Daoy (cell line): ENCODE measurements at regions not wholly inside any gene's neighbourhood (a gene's known extent, or its start where the extent isn't known, plus 50 kb on each side); places are given as distances from the start of the nearest gene placed in this dataset.
"Not testable (repeated sequence)": the region's sequence is repeated elsewhere in the genome, so short reads cannot be mapped to it uniquely, and the experiment has no call there.

Experiments
- DNase-seq: peaks from one replicate; pipeline ENCODE4 v3.0.0-alpha.2; 2015; ENCODE audit warnings: low read depth

DNA sequence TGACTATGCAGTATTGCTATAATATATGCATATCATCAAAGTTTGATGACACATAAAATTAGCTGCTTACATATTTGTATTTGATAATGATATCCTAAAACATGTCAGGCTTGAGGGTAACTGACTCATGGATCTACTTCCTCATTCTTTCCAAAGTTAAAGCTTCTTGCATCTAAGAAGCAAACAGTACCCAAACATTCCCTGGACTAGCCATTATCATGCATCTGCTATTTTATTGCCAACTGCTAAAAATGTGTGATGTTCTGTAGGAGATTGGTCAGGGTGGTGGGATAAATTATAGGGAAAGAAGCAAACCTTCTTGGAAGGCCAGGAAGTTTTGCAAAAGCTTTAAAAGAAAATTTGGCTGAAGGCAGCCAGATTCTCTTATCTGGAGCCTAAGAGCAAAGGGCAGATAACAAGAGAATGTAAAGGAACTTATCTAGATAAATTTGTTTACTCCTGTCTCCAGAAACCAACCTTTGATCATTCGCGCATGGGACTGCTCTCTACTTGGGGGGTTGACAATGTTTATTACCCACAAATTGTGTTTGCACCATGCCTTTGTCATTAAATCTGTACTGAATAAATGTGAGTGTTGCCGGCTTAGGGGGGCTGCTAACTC lies 604.1 kb upstream of the TLE4 start:
- no peak for DNase-seq

DNA sequence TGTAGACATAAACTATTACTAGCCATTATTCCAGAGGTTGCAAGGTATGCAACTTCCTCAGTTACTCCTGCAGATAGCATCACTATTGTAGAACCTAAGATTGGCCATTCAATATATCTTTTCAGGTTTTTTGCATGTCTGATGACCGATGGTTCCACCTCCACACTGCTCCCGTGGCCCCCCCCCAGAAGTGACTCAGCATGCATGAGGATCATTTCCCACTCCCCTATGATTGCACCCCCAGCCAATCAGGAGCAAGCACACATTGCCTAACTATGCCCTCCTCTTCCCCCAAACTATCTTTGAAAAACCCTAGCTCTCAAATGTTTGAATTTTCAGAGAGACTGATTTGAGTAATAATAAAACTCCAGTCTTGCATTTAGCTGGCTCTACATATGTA lies 601.4 kb upstream of the TLE4 start:
- no peak for DNase-seq

- no peak for DNase-seq
Measured at GRCh38 chr9:78971540-78971939, 600.2 kb upstream of the TLE4 start.

DNA sequence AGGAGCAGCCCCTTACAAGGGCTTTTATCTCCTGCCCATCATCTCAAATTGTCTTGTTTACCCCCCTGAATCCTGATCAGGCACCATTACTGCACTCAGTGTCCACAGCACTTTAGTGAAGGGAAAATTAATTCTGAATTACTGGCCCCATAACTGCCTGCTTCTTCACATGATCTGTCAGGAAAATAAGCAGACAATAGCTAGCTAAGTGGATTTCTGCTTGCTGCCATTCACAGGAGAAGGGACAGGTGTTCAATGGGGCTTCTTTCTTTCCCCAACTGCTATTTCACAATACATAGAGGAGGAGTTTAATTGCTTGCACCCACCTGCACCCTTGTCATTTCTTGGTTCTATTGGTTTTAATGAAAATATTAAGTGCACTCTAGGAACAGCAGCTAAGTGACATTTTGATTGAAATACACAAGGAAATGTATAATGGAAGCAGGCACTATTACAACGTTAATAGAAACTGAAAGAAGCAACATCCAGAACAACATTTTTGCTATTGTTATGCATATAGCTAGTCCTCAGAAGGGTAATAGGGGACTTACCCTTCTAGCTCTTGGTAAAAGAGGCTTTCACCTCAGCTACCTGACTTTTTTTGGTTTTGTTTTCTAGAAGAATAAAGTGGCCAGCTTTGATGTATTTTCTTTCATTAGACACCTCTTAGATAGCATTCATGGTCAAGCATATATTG lies 599.3 kb upstream of the TLE4 start:
- no peak for DNase-seq

- peak; percentile 75 for DNase-seq
Measured at GRCh38 chr9:78973907-78974306, 597.9 kb upstream of the TLE4 start.

DNA sequence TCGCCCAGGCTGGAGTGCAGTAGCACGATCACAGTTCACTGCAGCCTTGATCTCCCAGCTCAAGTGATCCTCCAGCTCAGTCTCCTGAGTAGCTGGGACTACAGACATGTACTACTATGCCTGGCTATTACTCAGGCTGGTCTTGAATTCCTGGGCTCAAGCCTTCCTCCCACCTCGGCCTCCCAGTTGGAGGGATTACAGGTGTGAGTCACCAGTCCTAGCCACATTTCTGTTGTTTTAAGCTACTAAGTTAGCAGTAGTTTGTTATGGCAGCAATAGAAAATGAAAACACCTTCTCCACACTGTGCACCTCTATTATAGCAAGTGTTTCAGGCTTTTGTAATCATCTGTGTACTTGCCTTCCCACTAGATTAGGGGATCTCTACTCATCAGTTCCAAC lies 588.9 kb upstream of the TLE4 start:
- DNase-seq = peak; percentile 94

GRCh38 chr9:78985084-78985738 lies 586.6 kb upstream of the TLE4 start:
- peak; percentile 13 for DNase-seq

DNA sequence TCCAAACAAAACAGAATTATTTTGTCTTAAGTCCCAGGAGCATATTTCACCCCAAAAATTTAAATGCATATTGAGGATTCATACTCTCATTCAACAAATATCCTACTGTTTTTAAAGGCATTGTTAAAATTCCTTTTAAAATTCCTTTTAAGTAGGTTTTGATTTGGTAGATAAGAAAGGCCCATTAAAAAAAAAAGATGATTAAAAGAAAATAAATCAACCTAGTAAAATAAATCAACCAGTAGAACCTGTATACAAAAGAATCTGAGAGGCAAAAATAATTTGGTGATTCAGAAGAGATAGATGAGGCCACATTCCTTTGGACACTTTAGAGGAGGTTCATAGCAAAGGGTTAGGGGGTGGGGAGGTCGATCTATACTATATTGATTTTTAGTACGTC lies 585.3 kb upstream of the TLE4 start:
- no peak for DNase-seq

GRCh38 chr9:78989031-78989658 lies 582.6 kb upstream of the TLE4 start:
- no peak for DNase-seq

DNA sequence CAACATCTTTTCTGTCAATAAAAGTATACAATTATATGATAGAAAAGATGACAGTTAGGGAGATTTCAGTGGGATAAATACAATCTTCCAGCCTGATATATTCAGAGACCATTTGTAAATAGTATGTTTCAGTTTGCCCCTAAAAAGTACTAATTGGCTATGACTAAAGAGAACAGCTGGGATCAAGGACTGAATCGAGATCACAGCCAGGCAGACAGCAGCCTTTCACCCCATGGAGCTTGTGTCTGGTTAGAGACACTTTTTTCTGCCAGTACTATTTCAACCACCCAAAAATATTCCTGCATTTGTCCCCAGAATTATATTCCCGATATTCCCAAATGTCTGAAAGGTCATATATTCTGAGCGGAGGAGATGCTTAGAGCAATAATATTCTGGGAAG lies 577.3 kb upstream of the TLE4 start:
- DNase-seq = no peak

DNA sequence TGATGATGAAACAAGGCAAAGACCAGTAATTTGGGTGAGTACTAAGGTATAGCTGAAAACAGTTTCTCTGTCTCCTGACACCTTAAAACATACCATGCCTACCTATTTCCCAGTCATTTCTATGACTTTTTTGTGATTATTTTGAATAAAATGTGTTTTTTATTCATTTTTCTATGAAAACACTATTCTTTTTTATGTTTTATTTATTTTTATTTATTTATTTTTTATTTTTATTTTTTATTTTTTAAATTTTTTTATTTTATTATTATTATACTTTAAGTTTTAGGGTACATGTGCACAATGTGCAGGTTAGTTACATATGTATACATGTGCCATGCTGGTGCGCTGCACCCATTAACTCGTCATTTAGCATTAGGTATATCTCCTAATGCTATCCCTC lies 576.8 kb upstream of the TLE4 start:
- not testable (repeated sequence) for DNase-seq

DNA sequence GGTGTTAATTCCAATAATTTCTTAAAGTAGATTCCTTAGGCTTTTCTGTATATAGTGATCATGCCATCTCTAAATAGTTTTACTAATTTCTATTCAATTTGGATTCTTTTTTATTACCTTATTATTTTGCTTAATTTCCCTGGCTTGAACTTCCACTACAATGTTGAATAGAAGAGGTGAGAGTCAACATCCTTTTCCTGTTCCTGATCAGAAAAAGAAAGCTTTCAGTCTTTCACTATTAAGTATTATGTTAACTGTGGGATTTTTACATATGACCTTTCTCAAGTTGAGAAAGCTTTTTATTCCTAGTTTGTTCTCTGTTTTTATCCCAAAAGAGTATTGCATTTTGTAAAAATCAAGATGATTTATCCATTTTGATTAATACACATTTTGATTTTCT lies 574.5 kb upstream of the TLE4 start:
- DNase-seq = no peak

GRCh38 chr9:79000230-79001002 lies 571.3 kb upstream of the TLE4 start:
- DNase-seq = peak; percentile 17

GRCh38 chr9:79001012-79001411 lies 570.8 kb upstream of the TLE4 start:
- DNase-seq = no peak

DNA sequence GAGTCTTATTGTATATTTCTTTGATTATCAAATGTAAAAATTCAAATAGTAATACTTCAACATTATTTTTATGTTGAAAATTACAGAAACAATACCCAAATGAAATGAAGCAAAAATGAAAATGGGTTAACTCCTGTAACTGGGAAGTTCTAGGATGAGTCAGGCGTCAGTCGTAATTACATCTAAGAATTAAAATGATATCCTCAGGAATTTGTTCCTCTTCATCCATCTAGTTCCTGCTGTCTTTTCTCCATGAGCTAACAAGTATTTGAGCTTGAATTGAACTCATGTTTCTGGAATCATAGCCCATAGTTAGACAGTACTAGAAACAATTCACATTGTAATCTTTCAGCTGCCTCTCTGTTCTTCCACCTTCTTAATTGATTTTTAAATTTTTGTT lies 568.3 kb upstream of the TLE4 start:
- no peak for DNase-seq

GRCh38 chr9:79004032-79004431 lies 567.7 kb upstream of the TLE4 start:
- no peak for DNase-seq

GRCh38 chr9:79006546-79006945 lies 565.2 kb upstream of the TLE4 start:
- no peak for DNase-seq

GRCh38 chr9:79007701-79008483 lies 563.9 kb upstream of the TLE4 start:
- no peak for DNase-seq

DNA sequence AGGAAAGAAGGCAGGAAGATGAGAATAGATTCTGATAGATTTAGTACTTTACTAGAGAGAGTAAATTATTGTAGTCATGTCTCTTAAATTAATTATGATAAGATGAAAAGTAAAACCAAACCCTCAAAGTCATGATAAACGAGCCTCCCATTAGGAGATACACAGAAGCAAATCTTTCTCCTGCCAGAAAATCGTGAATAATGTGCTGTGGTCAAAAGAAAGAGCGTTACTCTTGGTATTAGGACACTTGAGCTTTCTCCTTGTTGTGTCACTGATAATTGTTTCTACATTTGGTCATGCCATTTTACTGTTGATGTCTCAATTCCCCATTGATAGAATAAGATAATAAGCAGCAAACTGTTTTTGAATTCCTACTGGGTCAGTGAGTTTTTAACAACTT lies 562.8 kb upstream of the TLE4 start:
- DNase-seq = no peak

- DNase-seq = no peak
Measured at GRCh38 chr9:79011461-79011860, 560.3 kb upstream of the TLE4 start.

DNA sequence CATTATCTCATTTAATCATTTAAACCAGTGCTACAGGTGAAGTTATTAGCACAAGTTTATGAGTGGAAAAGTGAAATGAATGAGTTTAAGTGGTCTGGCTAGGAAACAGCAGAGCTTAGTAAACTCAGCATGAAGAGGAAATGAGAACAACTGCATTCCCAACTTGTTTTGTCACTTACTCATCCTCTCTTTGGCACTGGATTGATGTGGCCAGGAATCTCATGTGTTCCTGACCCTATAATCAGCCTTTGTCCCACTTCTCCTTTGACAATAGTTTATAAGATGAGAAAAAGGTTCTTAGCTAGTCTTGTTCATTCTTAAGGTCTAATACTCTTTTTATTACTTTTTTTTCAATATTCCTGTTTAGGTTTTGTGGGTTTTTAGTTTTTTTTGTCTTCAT lies 559.2 kb upstream of the TLE4 start:
- DNase-seq = peak; percentile 62
